H1 (cell line): ENCODE measurements at regions not wholly inside any gene's neighbourhood (a gene's known extent, or its start where the extent isn't known, plus 50 kb on each side); places are given as distances from the start of the nearest gene placed in this dataset.

ENCODE experiments used
- ASH2L ChIP-seq: fragments of 200-600, 300-600 bp; sonication (generic); IDR thresholded peaks from one replicate; pipeline ENCODE4 v1.7.1; 2017; ENCODE audit warnings: low read length
- BCL11A ChIP-seq, 2 experiments: IDR thresholded peaks; one replicate each; pipeline ENCODE4 v1.6.1; 2011; ENCODE audit warnings: low read depth in 2 of 2, low read length in 2 of 2, mild to moderate bottlenecking in 2 of 2
- GTF2F1 ChIP-seq: IDR thresholded peaks from 2 replicates; pipeline ENCODE4 v1.6.1; 2012; ENCODE audit warnings: low read depth, low read length, improper control_type of control experiment, borderline replicate concordance
- KDM5A ChIP-seq: fragments of 200-600 bp; IDR thresholded peaks from 2 replicates; pipeline ENCODE4 v1.7.1; 2012; ENCODE audit warnings: mild to moderate bottlenecking, low read length, inconsistent platforms, mixed read lengths
- SP2 ChIP-seq: IDR thresholded peaks from 2 replicates; pipeline ENCODE4 v1.6.1; 2012; ENCODE audit warnings: mild to moderate bottlenecking, low read length, inconsistent platforms
- TBP ChIP-seq: IDR thresholded peaks from 2 replicates; pipeline ENCODE4 v1.6.1; 2011; ENCODE audit warnings: low read depth, low read length, improper control_type of control experiment
- TF ChIP-seq, protein P1 (sequence below), 3 experiments: IDR thresholded peaks; 1 replicate in 2 of 3; 2 replicates in 1 of 3; pipeline versions ENCODE4 v1.5.1 to v1.6.1; 2011; ENCODE audit warnings: low read length in 3 of 3, mild to moderate bottlenecking in 3 of 3, inconsistent platforms in 2 of 3, low read depth in 1 of 3, moderate library complexity in 1 of 3; ENCODE audit not compliant: insufficient read depth in 1 of 3; ENCODE audit errors: control extremely low read depth in 1 of 3
- TF ChIP-seq, protein P2 (sequence below): fragments of 300-600 bp; sonication (generic); IDR thresholded peaks from 2 replicates; pipeline ENCODE4 v1.7.1; 2012; ENCODE audit warnings: low read length, moderate library complexity, mild to moderate bottlenecking, inconsistent platforms; ENCODE audit not compliant: insufficient replicate concordance

DNA sequence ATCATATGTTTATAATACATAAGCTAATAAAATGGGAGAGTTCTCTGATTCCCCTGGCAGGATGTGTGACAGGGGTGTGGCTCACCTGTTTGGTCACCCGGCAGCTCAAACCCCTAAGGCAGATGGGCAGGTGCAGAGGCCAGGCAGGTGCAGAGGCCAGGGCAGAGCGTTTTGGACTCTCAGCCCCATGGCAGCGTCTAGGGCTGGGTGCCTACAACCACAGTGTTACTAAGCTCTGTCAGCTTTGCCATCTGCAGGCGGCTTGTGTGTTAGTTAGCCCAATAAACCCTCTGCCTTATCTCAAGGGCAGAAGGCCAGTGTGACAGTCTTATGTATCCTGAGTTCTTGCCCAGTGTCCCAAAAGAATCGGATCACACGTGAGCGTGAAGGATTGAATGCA lies 54.0 kb upstream of the UGT2B15 start (continued):
- TF ChIP-seq, protein P1, sequence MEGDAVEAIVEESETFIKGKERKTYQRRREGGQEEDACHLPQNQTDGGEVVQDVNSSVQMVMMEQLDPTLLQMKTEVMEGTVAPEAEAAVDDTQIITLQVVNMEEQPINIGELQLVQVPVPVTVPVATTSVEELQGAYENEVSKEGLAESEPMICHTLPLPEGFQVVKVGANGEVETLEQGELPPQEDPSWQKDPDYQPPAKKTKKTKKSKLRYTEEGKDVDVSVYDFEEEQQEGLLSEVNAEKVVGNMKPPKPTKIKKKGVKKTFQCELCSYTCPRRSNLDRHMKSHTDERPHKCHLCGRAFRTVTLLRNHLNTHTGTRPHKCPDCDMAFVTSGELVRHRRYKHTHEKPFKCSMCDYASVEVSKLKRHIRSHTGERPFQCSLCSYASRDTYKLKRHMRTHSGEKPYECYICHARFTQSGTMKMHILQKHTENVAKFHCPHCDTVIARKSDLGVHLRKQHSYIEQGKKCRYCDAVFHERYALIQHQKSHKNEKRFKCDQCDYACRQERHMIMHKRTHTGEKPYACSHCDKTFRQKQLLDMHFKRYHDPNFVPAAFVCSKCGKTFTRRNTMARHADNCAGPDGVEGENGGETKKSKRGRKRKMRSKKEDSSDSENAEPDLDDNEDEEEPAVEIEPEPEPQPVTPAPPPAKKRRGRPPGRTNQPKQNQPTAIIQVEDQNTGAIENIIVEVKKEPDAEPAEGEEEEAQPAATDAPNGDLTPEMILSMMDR (IDR thresholded peaks at IDR 0.05; ENCODE audit: control extremely low read depth in 1 of 3, insufficient read depth in 1 of 3, low read depth in 1 of 3, low read length in 3 of 3), result no peak
- TF ChIP-seq GTF2F1, result no peak
- no peak for TF ChIP-seq ASH2L
- TF ChIP-seq KDM5A, result no peak
- no peak for TF ChIP-seq SP2
- TF ChIP-seq TBP, result no peak
- TF ChIP-seq, protein P2, sequence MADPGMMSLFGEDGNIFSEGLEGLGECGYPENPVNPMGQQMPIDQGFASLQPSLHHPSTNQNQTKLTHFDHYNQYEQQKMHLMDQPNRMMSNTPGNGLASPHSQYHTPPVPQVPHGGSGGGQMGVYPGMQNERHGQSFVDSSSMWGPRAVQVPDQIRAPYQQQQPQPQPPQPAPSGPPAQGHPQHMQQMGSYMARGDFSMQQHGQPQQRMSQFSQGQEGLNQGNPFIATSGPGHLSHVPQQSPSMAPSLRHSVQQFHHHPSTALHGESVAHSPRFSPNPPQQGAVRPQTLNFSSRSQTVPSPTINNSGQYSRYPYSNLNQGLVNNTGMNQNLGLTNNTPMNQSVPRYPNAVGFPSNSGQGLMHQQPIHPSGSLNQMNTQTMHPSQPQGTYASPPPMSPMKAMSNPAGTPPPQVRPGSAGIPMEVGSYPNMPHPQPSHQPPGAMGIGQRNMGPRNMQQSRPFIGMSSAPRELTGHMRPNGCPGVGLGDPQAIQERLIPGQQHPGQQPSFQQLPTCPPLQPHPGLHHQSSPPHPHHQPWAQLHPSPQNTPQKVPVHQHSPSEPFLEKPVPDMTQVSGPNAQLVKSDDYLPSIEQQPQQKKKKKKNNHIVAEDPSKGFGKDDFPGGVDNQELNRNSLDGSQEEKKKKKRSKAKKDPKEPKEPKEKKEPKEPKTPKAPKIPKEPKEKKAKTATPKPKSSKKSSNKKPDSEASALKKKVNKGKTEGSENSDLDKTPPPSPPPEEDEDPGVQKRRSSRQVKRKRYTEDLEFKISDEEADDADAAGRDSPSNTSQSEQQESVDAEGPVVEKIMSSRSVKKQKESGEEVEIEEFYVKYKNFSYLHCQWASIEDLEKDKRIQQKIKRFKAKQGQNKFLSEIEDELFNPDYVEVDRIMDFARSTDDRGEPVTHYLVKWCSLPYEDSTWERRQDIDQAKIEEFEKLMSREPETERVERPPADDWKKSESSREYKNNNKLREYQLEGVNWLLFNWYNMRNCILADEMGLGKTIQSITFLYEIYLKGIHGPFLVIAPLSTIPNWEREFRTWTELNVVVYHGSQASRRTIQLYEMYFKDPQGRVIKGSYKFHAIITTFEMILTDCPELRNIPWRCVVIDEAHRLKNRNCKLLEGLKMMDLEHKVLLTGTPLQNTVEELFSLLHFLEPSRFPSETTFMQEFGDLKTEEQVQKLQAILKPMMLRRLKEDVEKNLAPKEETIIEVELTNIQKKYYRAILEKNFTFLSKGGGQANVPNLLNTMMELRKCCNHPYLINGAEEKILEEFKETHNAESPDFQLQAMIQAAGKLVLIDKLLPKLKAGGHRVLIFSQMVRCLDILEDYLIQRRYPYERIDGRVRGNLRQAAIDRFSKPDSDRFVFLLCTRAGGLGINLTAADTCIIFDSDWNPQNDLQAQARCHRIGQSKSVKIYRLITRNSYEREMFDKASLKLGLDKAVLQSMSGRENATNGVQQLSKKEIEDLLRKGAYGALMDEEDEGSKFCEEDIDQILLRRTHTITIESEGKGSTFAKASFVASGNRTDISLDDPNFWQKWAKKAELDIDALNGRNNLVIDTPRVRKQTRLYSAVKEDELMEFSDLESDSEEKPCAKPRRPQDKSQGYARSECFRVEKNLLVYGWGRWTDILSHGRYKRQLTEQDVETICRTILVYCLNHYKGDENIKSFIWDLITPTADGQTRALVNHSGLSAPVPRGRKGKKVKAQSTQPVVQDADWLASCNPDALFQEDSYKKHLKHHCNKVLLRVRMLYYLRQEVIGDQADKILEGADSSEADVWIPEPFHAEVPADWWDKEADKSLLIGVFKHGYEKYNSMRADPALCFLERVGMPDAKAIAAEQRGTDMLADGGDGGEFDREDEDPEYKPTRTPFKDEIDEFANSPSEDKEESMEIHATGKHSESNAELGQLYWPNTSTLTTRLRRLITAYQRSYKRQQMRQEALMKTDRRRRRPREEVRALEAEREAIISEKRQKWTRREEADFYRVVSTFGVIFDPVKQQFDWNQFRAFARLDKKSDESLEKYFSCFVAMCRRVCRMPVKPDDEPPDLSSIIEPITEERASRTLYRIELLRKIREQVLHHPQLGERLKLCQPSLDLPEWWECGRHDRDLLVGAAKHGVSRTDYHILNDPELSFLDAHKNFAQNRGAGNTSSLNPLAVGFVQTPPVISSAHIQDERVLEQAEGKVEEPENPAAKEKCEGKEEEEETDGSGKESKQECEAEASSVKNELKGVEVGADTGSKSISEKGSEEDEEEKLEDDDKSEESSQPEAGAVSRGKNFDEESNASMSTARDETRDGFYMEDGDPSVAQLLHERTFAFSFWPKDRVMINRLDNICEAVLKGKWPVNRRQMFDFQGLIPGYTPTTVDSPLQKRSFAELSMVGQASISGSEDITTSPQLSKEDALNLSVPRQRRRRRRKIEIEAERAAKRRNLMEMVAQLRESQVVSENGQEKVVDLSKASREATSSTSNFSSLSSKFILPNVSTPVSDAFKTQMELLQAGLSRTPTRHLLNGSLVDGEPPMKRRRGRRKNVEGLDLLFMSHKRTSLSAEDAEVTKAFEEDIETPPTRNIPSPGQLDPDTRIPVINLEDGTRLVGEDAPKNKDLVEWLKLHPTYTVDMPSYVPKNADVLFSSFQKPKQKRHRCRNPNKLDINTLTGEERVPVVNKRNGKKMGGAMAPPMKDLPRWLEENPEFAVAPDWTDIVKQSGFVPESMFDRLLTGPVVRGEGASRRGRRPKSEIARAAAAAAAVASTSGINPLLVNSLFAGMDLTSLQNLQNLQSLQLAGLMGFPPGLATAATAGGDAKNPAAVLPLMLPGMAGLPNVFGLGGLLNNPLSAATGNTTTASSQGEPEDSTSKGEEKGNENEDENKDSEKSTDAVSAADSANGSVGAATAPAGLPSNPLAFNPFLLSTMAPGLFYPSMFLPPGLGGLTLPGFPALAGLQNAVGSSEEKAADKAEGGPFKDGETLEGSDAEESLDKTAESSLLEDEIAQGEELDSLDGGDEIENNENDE, result no peak
- TF ChIP-seq BCL11A (IDR thresholded peaks at IDR 0.05; ENCODE audit: low read depth in 2 of 2, low read length in 2 of 2), result no peak
